ENCODE measurements at regions not wholly inside any gene's neighbourhood (a gene's known extent, or its start where the extent isn't known, plus 50 kb on each side); places are given as distances from the start of the nearest gene placed in this dataset.
A peak's percentile ranks its signal among the peaks of the same experiment; 100 is the strongest.

GRCh38 chr18:68418226-68418868, 296.6 kb downstream of the TMX3 start:
- H3K9ac ChIP-seq (ENCODE audit: insufficient read depth in 1 of 2, low read length in 2 of 2): no peak overlapping the region
- H3K9me3 ChIP-seq (ENCODE audit: control insufficient read depth in 4 of 4, insufficient read depth in 3 of 4, low read length in 3 of 4): no peaks in the 10 kb centered on the region
- DNase-seq: no peak
- no peak overlapping the region for H3K4me3 ChIP-seq
- TF ChIP-seq CTCF (IDR thresholded peaks at IDR 0.05; ENCODE audit: control extremely low read depth, extremely low read depth): no peak
- H3K36me3 ChIP-seq (ENCODE audit: control insufficient read depth in 4 of 4, insufficient read depth in 4 of 4, low read length in 4 of 4): no peaks in the 10 kb centered on the region
- no peaks in the 10 kb centered on the region for H3K4me1 ChIP-seq (ENCODE audit: control insufficient read depth in 5 of 5, insufficient read depth in 5 of 5, low read length in 5 of 5)
- no peaks in the 10 kb centered on the region for H3K27me3 ChIP-seq (ENCODE audit: control insufficient read depth in 3 of 3, insufficient read depth in 3 of 3, low read length in 2 of 3)
- WGBS, 2 donors: 84 to 90% methylated on average over 11 of the region's 11 CpGs
- ATAC-seq (ENCODE audit: insufficient read depth, low FRiP score): no peak
- no peak overlapping the region for H3K27ac ChIP-seq (ENCODE audit: low read depth in 1 of 2, low read length in 1 of 2)

DNA sequence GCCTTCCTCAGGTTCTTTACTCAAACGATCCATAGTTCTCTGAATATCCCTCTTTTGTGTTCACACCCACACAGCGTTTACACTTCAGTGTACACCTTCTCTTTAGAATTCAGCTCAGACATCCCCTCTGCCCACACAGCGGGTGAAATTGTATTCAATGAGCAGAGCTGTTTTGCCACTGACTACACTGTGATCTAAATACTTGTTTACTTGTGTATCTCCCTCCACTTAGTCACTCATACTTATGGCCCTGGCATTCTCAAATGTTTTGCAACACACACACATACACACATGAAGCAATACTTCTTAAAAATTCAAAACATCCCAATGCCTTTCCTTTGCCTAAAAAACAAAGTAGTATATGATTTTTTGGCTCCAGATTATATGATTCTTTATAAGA, 297.1 kb downstream of the TMX3 start:
- Histone ChIP-seq H3K4me1 (ENCODE audit: control insufficient read depth in 5 of 5, insufficient read depth in 5 of 5, low read length in 5 of 5) (no peaks in the 10 kb centered on the region), H3K36me3 (ENCODE audit: control insufficient read depth in 4 of 4, insufficient read depth in 4 of 4, low read length in 4 of 4) (no peaks in the 10 kb centered on the region), H3K27me3 (ENCODE audit: control insufficient read depth in 3 of 3, insufficient read depth in 3 of 3, low read length in 2 of 3) (no peaks in the 10 kb centered on the region), H3K9ac (ENCODE audit: insufficient read depth in 1 of 2, low read length in 2 of 2) (no peak overlapping the region), H3K4me3 (no peak overlapping the region), H3K27ac (ENCODE audit: low read depth in 1 of 2, low read length in 1 of 2) (no peak overlapping the region), H3K9me3 (ENCODE audit: control insufficient read depth in 4 of 4, insufficient read depth in 3 of 4, low read length in 3 of 4) (no peaks in the 10 kb centered on the region)
- peak in 1 of 3 donors; percentile 21 for DNase-seq
- no peak for ATAC-seq (ENCODE audit: insufficient read depth, low FRiP score)
- TF ChIP-seq CTCF (IDR thresholded peaks at IDR 0.05; ENCODE audit: control extremely low read depth, extremely low read depth): no peak
- 72 to 86% methylated on average over 3 of the region's 3 CpGs for WGBS, 2 donors

- Histone ChIP-seq H3K4me1 (ENCODE audit: control insufficient read depth in 5 of 5, insufficient read depth in 5 of 5, low read length in 5 of 5) (no peaks in the 10 kb centered on the region), H3K4me3 (no peak overlapping the region), H3K9me3 (ENCODE audit: control insufficient read depth in 4 of 4, insufficient read depth in 3 of 4, low read length in 3 of 4) (no peaks in the 10 kb centered on the region), H3K27ac (ENCODE audit: low read depth in 1 of 2, low read length in 1 of 2) (no peak overlapping the region), H3K27me3 (ENCODE audit: control insufficient read depth in 3 of 3, insufficient read depth in 3 of 3, low read length in 2 of 3) (no peaks in the 10 kb centered on the region), H3K9ac (ENCODE audit: insufficient read depth in 1 of 2, low read length in 2 of 2) (no peak overlapping the region), H3K36me3 (ENCODE audit: control insufficient read depth in 4 of 4, insufficient read depth in 4 of 4, low read length in 4 of 4) (no peaks in the 10 kb centered on the region)
- 48 to 56% methylated on average over 2 of the region's 2 CpGs for WGBS, 2 donors
- no peak for TF ChIP-seq CTCF (IDR thresholded peaks at IDR 0.05; ENCODE audit: control extremely low read depth, extremely low read depth)
- DNase-seq: no peak
- no peak for ATAC-seq (ENCODE audit: insufficient read depth, low FRiP score)
Measured at GRCh38 chr18:68417166-68417799, 297.6 kb downstream of the TMX3 start.

Data from lung (tissue), 11 donors.